Mucosa of descending colon (tissue), 3 donors: ENCODE measurements at regions not wholly inside any gene's neighbourhood (a gene's known extent, or its start where the extent isn't known, plus 50 kb on each side); places are given as distances from the start of the nearest gene placed in this dataset.

Experiments used
- ATAC-seq: fragments of 200-7000 bp; cut with Tn5 transposase; one replicate; pipeline ENCODE4 v1.9.1; 2020; ENCODE audit warnings: mild to moderate bottlenecking, moderate library complexity
- DNase-seq, 3 donors: peaks; one replicate each; pipeline ENCODE4 v3.0.0-alpha.2; 2020
- H3K36me3 ChIP-seq: fragments of 200-600 bp; one replicate; pipeline ENCODE4 v1.8.0; 2021; ENCODE audit warnings: low read depth, mild to moderate bottlenecking
- H3K4me1 ChIP-seq: fragments of 200-600 bp; one replicate; pipeline ENCODE4 v1.8.0; 2021; ENCODE audit warnings: low read depth, mild to moderate bottlenecking
- H3K4me3 ChIP-seq: fragments of 200-600 bp; one replicate; pipeline ENCODE4 v1.8.0; 2021; ENCODE audit warnings: mild to moderate bottlenecking
- H3K9me3 ChIP-seq: fragments of 200-600 bp; one replicate; pipeline ENCODE4 v1.8.0; 2021; ENCODE audit warnings: mild to moderate bottlenecking
- CTCF ChIP-seq: fragments of 200-600 bp; IDR thresholded peaks from one replicate; pipeline ENCODE4 v1.8.0; 2022; ENCODE audit warnings: antibody characterized with exemption, mild to moderate bottlenecking
- intact Hi-C, 2 donors: fragments of 100-400 bp; cut with DNase I in 1 of 2; cut with micrococcal nuclease in 1 of 2; formaldehyde crosslinking; loops; one replicate each; pipeline versions ENCODE4 v1.11.0 to v1.11.1; 2022; cut with DNase I, micrococcal nuclease
- donor health status: DM: no; HTN: no; CAD: no; lungs with moderate emphysema.
- donor health status: DM: no; HTN: no; CAD: no.
- donor health status: DM: no; HTN: yes; CAD: no.

GRCh38 chr17:69954241-69954925 is 120.6 kb upstream of the KCNJ16 start:
- intact Hi-C loops, result no loop called here
- no peaks in the 10 kb centered on the region for H3K36me3 ChIP-seq
- no peak for TF ChIP-seq CTCF
- ATAC-seq, result no peak
- H3K9me3 ChIP-seq, result no peaks in the 10 kb centered on the region
- no peak overlapping the region for H3K4me3 ChIP-seq
- H3K4me1 ChIP-seq, result no peaks in the 10 kb centered on the region
- DNase-seq, result no peak

- H3K36me3 ChIP-seq, result no peaks in the 10 kb centered on the region
- no peaks in the 10 kb centered on the region for H3K4me1 ChIP-seq
- H3K4me3 ChIP-seq, result no peak overlapping the region
- ATAC-seq (no peak), DNase-seq (no peak)
- intact Hi-C loops, result no loop called here
- H3K9me3 ChIP-seq, result no peaks in the 10 kb centered on the region
- no peak for TF ChIP-seq CTCF
These were observed 117.0 kb upstream of the KCNJ16 start for GRCh38 chr17:69958063-69958462.

- intact Hi-C loops, result no loop called here
- DNase-seq (no peak), ATAC-seq (no peak)
- Histone ChIP-seq H3K36me3 (no peaks in the 10 kb centered on the region), H3K4me3 (no peak overlapping the region), H3K9me3 (no peaks in the 10 kb centered on the region), H3K4me1 (no peaks in the 10 kb centered on the region)
- no peak for TF ChIP-seq CTCF
These were observed 115.7 kb upstream of the KCNJ16 start for GRCh38 chr17:69959283-69959682.

GRCh38 chr17:69960755-69961154 is 114.3 kb upstream of the KCNJ16 start:
- Histone ChIP-seq H3K9me3 (no peaks in the 10 kb centered on the region), H3K4me3 (no peak overlapping the region), H3K4me1 (no peaks in the 10 kb centered on the region), H3K36me3 (no peaks in the 10 kb centered on the region)
- no peak for DNase-seq
- no peak for ATAC-seq
- no peak for TF ChIP-seq CTCF
- intact Hi-C loops, result no loop called here

- no peak for TF ChIP-seq CTCF
- Histone ChIP-seq H3K9me3 (no peaks in the 10 kb centered on the region), H3K4me3 (no peak overlapping the region), H3K36me3 (no peaks in the 10 kb centered on the region), H3K4me1 (no peaks in the 10 kb centered on the region)
- intact Hi-C loops, result no loop called here
- ATAC-seq, result peak; percentile 19
- DNase-seq, result peak in 1 of 3 donors; percentile 9
These were observed 113.4 kb upstream of the KCNJ16 start for GRCh38 chr17:69961501-69962145.
